G401 (cell line): ENCODE measurements at regions not wholly inside any gene's neighbourhood (a gene's known extent, or its start where the extent isn't known, plus 50 kb on each side); places are given as distances from the start of the nearest gene placed in this dataset.

Experiments
- DNase-seq: peaks from one replicate; pipeline ENCODE4 v3.0.0-alpha.2; 2015; ENCODE audit warnings: low spot score
- in situ Hi-C: cut with HindIII; loops from 2 replicates; pipeline ENCODE4 v1.10.0; 2016; ENCODE audit warnings: low sequenced_read_pairs, mixed read lengths

DNA sequence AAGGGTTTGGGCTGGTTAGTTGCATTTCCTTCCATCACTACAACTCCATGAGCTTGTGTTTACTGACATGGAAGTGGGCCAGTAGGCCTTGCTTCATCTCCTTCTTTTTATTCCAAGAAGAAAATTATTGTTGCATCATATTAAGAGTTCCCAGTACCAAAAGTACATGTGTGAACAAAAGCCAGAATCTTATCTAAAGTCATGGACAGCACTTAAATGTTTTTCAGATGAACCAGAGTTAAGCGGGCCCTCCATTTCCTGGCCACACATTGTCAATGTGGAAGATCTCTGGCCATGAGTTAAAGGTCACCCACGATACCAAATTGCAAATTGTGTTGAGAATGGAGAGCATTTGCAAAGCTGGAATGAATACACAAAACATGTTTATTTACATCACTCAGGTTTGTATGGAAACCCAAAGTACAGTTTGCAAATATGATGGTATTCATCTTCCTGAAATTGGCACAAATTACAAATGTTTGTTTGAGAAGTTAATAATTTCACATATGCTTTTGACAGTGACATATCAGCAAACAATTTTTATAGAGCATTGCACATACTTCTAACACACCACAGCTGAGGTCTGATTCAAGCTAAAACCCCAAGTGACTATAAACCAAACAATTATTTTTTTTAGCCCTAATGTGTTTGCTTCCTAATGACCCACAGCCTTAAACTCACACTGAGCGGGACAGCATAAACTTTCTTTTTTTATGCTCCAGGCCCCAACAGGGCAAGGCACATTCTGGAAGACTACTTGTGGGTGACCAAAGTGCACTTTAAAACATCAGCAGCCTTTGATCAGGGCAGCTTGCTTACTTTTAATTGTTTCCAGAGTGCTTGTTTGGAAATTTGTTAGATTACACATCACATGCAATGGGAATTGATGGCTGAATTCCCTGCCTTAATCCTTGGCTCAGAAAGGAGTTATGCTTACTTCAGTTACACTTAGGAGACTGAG lies 502.9 kb upstream of the SLIT2 start:
- in situ Hi-C loops = no loop called here

DNA sequence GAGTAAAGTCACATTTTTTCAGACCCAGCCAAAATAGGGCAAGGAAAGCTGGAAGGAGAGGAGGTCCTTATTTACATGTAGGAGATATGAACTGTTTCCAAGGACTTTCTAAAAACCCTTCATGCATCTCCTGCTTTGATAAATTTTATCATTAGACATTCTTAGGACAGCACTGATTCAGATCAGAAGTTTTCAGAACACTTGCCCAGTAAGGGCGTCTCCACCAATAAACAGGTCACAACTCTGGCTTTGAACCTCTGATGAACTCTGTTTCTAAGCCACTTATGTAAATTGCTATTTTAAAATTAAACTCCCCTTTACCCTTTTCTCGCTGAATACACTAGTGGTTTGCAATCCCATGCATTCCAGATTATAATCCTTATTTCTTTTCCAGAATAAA lies 505.3 kb upstream of the SLIT2 start:
- no peak for DNase-seq
- in situ Hi-C loops = no loop called here

More for the DNA sequence above, 502.9 kb upstream of the SLIT2 start:
- no peak for DNase-seq

DNA sequence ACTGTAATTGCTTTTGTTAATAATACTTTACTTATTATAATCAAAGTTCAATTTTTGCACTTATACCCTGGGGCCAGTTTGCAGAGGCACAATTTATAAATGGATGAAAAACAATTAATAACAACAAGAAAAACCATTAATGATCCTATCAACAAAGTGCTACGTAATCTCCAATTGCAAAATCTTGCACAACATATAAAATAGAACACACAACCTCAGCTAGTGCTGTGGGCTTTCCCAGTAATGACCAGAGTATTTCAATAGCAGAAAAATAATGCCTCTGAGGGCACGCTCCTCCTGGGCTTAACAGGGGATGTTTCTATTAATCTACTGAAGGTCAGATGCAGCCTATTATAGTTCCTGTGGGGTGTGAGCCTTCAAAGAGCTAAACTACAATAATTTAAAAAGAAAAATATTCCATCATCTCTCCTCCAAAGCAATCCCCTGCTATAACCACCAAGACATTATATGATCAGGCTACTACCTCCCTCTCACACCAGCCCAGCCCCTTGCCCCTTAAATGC lies 508.5 kb upstream of the SLIT2 start:
- in situ Hi-C loops = no loop called here
- DNase-seq = no peak

DNA sequence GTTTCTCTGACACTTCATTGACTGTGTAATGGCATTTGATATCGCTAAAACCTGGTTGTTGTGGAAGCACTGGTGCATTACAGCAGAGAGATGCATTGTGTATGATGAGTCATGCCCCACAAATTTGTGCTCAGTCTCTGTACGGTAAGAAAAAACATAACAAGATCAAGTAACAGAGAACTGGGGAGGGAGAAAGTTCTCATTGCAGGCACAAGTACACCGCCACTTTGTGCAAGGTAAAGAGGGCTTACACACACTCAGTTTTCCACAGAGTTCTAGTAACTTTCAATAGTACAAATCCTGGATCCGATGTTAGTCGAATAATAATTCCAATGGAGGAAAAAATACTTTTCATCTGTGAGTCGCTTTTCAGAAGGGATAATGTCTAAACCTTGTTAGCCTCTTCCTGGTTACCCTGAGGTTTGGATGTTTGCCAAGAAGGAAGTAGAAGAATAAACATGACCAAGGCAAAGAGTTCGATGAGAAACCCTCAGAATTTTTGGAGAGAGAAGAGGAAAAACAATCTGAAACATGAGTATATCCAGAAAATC lies 512.5 kb upstream of the SLIT2 start:
- DNase-seq = no peak
- in situ Hi-C loops = no loop called here

DNA sequence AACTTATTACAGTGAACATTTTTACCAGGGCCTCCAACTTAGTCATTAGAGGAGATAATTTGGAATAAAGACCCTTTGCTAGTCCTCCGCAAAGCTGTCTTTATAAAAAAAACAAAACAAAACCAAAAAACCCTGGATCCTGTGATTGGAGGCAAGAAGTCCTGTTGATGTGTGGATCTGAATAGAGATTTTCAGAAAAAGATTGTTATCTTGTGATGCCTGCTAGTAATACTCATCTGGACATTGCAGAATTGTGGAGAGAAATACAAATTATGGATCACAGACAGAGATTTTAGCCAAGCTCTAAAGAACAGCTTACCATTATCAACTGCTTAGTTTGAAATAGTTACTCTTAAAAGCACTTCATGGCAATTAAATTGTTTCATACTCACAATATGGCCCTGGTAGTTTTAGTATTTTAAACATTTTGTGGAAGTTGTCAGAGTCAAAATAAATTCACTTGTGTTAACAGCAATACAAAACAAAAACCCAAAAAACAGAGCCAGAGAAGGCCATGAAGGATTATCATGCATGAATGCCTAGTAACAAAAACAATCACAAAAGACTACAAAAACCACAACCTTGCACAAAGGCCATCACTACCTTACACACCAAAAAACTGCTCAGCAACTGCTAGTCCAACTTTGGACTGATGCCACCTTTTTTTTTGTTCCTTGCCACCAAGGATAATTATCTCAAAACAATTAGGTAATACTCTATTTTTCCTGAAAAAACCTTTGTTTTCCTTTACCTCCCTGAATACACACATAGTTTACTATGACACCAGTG lies 514.5 kb upstream of the SLIT2 start:
- in situ Hi-C loops = no loop called here
- no peak for DNase-seq

DNA sequence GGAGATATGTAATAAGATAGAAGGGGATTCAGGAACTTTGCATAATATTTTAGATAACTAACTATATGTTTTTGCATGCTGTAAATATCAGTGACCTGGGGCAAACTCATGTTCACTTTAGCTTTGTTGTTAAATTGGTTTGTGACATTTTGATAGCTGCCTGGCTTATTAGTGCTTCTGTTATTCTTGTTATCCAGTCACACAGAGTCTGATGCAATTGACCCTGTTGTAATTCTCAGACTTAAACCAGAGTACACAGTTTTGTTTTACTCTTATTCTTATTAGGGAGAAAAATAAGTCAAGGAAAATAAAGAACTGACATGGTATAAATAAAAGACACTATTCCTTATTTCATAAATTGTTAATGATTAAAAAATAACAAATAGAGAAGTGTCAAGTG lies 516.7 kb upstream of the SLIT2 start:
- in situ Hi-C loops = no loop called here
- DNase-seq = no peak

DNA sequence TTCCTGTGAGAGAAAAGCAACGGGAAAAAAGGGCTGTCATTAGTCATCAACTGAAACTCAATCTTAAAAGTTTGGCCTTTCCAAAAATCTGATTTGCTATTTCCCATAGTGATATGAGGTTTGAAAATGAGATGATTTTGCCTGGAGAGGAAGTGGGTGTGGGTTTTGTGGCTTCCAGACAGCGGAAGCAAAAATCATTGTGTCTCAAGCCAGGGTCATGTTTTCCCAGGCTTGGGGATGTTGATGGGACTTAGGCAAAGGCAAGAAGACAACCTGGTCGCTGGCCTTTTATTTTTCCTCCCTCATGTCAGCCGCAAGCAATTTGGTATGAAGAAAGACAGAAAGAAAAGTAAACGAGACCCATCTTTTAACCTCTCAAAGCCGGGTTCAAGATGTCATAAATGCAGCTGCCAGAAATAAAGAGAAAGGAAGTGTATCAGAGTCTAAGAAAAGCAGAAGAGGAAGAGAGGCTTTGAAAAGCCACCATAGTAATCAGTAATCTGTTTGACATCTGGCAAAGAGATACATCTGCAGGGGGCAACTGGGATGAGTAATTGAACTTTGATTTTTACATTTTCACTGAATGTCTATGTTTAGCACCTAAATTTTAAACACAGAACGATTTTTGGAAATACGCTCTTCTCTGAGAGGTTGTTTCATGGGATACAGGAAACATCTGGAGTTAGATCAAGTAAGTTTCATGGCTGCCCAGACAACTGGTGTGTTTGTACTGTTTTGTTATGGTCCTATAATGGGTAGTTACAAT lies 521.6 kb upstream of the SLIT2 start:
- in situ Hi-C loops = no loop called here

DNA sequence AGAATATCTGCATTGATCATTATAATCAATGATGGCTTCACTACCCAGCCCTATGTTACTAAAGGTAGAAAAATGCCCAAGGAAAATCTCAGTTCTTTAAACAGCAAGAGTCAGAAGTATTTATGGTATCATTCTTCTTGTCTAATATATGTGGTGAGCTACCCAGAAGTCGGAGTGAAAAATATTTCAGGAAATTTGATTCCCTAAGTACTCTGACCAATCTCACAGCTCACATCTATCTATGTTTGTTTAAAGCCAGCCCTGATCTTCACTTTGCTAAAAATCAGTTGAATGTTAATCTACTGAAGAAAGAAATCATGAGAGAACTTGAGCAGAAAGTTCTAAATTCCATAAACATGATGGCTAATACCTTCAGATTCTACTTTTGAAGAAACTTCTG lies 522.9 kb upstream of the SLIT2 start:
- DNase-seq = no peak
- in situ Hi-C loops = no loop called here

More for the DNA sequence above, 521.6 kb upstream of the SLIT2 start:
- DNase-seq = no peak

DNA sequence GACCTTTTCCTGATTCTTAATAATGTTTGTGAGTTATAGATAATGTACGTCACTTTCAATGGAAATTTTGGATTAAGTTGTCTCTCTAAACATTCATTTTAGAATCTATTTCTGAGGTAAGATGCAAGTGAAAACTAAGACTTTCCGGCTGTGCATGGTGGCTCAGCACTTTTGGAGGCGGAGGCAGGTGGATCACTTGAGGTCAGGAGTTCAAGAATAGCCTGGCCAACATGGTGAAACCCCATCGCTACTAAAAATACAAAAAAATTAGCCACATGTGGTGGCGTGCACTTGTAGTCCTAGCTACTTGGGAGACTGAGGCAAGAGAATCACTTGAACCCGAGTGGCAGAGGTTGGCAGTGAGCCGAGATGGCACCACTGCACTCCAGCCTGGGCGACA lies 524.6 kb upstream of the SLIT2 start:
- in situ Hi-C loops = no loop called here
- no peak for DNase-seq

DNA sequence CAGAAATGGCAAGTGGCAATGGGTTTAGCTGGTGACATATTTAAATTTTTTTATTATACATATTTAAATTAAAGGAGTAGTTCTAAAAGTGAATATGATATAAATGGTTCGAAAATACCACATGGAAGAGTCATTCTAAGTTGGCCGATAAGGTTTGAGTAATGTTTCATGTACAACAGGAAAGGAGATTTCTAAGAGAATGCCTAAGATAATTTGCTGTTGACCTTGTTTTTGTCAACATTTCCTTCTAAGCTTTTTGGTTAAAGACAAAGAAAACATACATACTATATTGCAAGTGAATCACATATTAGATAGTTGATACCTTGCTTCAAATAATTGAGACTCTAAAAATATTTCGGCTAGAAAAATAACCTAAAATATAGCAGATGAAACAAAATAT lies 526.6 kb upstream of the SLIT2 start:
- no peak for DNase-seq
- in situ Hi-C loops = no loop called here

DNA sequence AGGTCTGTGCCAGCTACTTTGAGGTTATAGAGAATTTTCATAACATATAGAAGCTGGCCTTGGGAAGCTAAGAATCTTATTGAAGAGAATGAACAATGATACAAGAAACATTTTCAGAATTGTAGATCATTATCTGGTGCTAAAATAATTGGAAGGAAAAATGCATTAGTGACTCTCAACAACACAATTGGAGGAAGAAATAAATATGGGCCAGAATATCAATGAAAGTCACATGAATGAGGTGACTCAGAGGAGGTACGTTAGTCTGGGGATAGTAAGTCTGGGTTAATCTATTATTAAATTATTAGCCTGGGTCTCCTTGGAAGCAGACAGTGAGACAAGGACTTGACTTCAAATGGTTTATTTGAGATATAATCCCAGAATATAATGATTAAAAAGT lies 529.3 kb upstream of the SLIT2 start:
- in situ Hi-C loops = no loop called here
- DNase-seq = no peak

DNA sequence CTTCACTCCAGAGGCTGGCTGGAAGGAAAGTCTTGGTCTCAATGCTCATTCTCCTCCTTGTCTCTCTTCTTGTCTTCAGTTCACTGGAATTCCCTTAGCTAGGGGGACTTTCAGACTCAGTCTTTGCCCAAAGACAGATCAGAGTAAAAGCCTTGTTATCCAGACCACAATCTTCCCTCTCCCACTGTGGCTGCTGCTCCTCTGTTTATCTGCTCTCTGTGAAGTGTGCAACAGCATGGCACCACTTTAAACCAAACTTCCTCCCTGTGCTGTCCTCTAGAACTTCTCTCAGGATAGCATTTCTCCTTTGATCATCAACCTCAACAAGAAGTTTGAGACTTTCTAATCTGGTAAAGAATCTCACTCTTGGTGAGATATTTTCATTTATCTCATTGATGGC lies 530.1 kb upstream of the SLIT2 start:
- no peak for DNase-seq
- in situ Hi-C loops = no loop called here

DNA sequence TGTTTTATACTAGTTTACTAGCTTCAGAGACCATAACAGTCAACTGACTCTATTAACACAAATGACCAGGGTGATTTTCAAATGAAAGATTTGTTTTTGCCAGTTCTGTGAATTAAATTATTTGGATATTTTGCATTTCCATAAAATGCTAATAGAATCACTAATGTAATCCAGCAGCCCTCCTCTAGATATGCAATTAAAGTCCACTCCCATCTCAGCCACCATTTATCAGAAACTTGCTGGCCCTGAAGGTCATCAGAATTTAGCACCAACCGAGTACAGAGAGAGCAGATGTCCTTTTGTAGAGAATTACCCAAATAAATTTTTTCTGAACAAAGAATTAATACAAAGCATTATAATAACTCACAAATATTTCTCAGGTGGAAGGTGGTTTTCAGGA lies 531.1 kb upstream of the SLIT2 start:
- in situ Hi-C loops = no loop called here
- DNase-seq = no peak

DNA sequence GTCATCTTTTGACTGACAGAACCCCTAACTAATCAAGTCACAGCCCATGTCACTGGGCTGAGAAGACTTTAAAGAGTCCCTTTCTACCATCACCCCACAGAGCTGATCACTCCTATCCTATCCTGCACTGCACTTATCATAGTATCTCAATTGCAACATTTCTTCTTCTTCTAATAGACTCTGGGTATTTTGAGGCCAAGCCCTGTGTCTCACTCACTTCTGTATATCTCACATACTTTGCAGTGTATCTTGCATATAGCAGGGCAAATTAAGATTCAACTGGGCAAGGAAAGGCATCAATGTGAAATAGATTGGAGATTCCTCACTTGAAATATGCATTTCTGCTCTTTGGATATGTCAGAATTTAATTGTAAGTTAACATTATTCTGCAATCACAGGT lies 531.5 kb upstream of the SLIT2 start:
- no peak for DNase-seq
- in situ Hi-C loops = no loop called here

DNA sequence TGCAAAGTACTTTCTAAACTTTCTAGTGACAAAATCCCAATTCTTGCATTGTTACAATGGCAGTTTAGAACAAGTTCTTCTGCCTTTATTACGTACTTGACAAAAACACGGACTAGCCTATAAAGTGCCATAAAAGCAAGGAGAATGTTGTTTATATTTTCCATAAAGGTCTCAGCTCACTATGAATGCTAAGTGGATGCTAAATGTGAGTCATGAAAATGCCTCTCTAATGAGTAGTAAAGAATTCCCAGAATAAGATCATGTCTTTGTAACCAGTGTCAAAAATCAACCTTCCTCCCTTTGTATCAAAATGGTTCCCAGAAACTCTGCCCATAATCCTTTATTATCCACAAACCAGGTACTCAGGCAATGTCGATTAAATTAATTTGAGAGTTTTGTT lies 539.8 kb upstream of the SLIT2 start:
- no peak for DNase-seq
- in situ Hi-C loops = no loop called here

DNA sequence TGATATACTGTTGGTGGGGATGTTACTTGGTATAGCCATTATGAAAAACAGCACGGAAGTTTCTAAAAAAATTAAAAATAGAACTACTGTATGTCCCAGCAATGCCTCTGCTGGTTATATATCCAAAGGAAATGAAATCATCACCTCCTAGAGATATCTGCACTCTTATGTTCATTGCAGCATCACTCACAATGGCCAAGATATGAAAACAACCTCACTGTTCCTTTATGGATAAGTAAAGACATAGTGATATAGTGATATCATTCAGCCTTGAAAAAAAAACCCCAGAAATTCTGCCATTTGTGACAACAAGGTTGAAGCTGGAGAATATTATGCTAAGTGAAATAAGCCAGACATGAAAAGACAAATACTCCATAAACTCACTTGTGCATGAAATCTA lies 543.8 kb upstream of the SLIT2 start:
- no peak for DNase-seq
- in situ Hi-C loops = no loop called here

DNA sequence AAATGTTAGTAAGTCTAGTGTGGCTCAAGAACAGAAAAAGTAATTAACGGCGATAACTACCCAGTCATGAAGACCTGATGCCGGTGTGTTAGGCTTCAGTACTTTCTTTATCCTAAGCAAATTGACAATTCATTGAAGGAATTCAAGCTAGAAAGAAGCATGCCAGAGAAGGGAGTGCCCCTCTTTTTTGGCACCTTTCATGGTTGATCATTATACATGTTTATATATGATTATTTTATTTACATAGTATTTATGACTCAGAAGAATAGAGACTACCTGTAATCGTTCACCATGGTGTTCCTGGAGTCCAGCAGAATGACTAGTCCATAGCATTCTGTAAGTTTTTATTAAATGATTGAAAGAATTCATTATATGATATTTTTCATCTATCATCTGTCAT lies 548.3 kb upstream of the SLIT2 start:
- in situ Hi-C loops = no loop called here
- no peak for DNase-seq

DNA sequence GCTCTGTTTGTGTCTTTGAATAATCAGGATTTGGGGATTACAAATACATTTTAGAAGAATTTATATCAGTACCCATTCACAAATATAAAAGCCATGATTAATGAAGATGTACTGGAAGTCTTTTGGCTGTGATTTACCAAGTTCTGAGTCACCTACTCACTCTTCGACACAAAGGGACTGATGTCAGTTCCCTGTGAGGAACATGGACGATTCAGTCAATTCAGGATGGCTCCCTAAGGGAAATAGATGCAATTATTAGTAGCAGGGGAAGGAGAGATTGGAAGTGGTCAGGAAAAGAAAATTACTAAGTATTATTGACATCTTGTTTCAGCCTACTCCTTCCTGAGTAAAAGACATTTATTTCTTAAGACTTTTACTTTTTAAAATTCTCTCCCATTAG lies 550.7 kb upstream of the SLIT2 start:
- DNase-seq = no peak
- in situ Hi-C loops = no loop called here

DNA sequence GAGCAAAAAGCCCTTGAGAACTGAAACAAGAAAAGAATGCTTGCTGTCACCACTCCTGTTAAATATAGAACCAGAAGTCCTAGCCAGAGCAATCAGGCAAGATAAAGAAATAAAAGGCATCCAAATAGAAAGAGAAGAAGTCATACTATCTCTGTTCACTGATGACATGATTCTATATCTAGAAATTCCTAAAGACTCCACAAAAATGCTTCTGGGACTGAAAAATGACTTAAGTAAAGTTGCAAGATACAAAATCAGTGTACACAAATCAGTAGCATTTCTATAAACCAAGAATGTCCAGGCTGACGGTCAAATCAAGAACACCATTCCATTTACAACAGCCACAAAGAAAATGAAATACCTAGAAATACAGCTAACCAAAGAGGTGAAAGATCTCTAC lies 552.7 kb upstream of the SLIT2 start:
- in situ Hi-C loops = no loop called here
- no peak for DNase-seq
